ENCODE measurements at regions not wholly inside any gene's neighbourhood (a gene's known extent, or its start where the extent isn't known, plus 50 kb on each side); places are given as distances from the start of the nearest gene placed in this dataset.
A peak's percentile ranks its signal among the peaks of the same experiment; 100 is the strongest.

DNA sequence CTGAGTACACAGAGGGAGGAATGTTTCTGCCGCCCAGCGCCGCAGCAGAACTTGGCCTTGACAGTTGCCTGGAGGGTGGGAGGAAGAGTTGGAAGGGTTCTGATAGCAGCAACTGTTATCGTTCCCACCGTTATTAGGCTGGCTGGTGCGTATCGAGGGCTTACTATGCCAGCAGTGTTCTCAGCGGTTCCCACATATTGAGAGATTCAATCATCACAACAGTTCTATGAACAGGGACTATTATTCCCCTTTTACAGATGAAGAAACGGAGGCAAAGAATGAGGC is 380.1 kb upstream of the SULF2 start:
- DNase-seq = no peak

DNA sequence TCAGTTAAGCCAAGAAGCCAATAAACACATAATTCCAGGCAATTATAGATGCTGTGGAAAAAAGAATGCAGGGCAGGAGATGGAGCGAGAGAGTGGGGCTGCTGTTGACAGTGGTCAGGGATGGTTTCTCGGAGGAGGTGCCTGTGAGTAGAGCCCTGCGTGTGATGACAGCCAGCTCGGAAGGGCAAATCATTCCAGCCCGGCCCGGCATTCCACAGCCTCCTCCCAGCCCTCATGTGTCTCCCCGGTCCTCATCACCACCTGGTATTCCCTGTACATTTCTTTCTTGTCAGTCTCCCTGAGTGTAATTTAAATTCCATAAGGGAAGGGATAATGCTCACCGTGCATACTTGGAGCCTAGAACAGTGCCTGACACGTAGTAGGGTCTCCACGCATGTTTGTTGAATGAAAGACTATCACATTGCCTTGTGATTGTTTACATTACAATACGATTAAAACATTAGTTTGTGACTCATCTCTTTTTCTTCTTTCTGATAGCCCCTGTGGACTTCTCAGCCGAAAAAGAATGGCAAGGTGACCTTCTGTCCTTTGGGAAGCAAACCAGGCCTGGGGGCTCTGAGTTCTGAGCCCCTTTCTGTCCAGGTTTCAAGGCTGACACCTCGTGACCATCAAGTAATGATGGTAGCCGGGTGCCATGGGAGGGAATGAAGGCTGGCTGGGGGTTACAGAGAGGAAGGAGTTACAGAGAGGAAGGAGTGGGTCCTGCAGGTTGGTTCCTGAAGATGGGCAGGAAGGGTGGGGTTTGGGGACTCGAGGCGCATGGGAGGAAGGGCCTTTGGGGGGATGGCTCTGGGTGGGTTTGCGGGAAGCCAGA is 379.5 kb upstream of the SULF2 start:
- no peak for DNase-seq

DNA sequence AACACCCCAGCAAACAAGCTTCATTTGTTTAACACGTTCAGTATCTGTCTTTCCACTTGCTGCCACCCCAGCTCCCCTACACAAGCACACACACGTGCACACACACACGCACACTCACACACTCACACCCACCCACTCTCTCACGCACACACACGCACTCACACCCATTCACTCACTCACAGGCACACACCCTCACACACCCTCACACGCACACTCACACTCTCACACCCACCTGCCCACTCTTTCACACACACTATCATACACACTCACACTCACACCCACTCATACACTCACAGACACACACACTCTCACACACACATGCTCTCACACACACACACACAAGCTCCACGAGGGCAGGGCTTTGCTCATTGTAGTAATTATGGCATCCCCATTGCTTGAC is 378.8 kb upstream of the SULF2 start:
- no peak for DNase-seq

DNA sequence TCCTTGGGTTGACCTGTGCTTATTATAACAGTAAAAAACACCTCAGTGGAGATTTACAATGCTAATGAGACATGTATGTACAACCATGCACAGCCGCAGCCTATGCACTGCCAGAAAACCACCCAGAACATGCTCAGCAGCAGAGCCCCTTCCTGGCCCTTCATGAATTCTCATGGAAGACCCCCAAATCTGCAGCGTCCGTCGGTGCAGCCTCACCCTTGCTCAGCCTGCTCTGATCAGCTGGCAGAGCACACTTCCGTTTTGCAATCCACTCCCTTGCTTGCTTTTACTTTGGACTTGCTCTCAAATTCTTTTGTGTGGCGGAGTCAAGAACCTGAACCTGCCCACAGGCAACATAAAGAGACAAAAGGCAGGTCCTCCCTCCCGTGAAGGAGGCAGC is 378.2 kb upstream of the SULF2 start:
- DNase-seq = no peak

DNA sequence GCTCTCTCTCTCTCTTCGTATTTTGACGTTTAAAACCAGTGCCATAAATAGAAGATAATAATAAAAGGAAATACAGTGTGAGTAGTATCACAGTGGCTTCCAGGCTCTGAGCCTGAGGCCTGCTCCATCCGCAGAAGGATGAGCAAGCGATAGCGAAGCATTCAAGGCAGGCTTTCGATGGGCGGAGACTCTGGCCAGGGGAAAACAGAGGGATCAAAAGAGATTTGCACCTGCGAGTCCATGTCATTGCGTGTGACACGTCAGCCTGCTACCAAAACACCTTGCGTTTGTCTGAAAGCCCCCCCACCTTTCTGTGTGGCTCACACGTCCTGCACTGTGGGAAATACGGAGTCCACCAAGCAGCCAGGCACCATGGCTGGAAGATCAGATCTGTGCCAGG is 377.3 kb upstream of the SULF2 start:
- DNase-seq = no peak

DNA sequence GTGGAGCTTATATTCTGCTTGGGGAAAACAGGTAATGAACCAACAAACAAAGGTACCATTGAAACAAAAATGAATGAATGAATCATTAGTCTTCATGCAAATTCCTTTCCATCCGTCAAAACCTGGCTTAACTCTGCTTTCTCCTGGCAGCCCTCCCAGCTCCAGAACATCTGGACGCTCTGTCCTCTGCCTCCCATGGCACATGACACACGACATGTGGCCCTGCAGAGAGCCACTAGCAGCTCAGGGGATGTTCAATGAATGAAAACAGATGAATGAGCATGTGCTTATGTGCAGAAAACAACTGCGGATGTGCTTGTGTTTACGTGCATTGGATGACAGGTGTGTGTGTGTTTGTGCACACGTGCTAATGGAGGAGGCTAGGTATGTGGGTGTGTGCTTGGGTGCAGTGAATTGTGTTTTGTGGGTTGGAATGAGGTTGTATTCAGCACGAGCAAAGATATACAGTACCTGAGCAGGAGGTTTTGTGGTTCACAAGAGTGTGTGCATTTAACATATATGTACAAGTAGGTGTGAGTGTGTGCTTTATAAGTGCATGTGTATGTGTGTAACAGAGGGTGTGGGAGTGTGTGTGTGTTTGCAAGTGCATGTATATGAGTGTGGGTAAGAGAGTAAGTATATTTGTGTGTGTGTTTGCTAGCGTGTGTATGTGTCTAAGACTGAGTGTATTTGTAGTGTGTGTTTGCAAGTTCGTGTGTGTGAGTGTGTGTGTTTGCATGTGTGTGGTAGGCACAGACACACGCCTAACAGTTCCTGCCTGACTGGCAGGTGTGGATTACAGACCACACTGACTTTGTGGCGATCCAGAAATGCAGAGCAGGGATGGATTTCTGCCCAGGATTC is 374.1 kb upstream of the SULF2 start:
- no peak for DNase-seq

DNA sequence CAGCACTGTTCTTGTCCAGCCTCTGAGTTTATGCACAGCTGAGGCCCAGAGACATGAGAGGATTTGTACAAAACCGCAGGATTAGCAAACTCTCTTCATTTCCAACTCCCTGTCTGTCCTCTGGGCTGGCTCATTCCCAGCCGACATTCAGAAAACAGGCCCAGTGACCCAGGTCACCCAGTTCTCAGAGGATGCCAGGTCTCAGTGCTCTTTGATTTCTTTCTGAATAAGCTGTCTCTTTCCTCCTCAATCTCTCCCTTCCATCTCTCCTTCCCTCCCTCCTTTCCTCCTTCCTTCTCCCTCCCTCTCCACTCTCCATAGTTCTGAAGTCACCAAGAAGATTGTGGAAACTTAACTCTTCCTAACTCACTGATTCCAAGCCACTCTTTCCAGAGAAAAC is 372.7 kb upstream of the SULF2 start:
- no peak for DNase-seq

DNA sequence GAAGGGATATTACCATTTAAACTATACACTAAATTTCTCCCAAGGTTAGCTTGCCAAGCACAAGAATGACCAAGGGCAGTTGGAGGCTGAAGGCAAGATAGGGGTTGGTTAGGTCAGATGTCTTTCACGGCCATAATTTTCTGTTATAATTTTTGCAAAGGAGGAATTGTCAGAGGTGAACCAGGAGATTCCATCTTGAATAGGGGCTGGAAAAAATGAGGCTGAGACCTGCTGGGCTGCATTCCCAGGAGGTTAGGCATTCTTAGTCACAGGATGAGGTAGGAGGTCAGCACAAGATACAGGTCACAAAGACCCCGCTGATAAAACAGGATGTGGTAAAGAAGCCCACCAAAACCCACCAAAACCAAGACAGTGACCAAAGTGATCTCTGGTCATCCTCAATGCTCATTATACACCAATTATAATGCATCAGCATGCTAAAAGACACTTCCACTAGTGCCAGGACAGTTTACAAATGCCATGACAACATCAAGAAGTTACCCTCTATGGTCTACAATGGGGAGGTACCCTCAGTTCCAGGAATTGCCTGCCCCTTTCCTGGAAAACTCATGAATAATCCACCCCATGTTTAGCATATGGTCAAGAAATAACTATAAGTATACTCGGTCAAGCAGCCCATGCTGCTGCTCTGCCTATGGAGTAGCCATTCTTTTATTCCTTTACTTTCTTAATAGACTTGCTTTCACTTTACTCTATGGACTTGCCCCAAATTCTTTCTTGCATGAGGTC is 371.8 kb upstream of the SULF2 start:
- no peak for DNase-seq

DNA sequence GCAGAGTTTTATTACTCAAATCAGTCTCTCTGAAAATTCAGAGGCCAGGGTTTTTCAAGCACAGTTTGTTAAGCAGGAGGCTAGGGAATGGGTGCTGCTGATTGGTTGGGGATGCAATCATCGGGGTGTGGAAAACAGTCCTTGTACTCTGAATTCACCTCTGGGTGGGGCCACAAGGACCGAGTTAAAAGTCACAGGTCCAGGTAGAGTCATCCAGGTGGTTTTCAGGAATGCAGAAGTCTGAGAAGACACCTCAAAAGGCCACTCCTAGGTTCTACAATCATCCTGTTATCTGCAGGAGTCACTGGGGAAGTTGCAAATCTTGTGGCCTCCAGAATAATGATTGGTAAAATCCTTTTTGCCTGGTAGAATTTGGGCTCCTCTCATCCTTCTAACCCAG is 371.2 kb upstream of the SULF2 start:
- no peak for DNase-seq

DNA sequence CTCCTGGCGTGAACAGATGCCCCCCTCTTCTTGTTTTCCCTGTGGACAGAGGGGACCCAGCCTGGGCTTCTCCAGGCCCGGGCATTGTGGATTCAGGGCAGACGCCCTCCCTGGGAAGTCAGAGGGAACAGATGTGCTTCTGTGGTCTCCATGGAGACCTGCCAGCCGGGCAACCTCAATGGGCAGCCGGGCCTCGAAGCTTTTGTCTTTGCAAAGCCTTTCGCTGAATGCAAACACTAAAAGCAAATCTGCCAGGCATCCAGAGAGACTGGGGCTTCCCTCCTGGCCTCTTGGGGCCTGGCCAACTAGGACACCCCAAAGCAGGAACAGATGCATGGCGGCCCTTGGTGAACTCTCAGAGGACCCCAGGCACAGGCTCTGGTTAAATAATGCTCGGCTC is 370.0 kb upstream of the SULF2 start:
- DNase-seq = peak in 2 of 3 experiments; percentile 14 to 59

DNA sequence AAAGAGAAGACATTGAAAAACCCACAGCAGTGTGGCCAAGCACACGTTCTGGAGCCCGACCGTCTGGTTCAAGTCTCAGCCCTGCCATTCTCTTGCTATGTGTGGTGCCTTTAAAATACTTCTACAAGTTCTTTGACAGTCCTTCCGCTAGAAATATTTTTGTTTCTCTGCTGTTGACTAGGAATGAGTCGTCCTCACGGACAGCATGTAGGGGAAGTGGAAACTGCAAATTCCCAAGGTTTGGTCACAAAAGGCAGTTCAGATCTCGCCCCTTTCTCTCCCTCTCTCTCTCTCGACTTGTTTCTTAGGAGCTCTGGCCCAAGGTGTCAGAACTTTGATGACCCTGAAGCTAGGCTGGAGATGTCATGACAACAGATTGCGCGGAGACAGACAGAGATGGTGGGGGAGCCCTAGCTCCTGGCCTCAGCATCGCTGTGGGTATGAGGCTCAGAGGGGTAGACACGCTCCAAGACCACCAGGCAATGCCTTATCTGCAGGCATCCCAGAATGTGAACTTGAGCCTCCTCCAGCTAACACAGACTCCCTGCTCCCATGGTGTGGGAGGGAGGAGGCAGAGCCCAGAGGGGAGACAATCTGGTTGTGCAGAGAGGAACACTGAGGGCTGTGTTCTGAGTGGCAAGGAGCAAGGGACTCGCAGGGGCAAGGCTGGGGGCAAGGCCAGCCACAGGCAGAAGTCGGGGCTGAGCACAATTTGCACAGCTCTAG is 368.9 kb upstream of the SULF2 start:
- no peak for DNase-seq

DNA sequence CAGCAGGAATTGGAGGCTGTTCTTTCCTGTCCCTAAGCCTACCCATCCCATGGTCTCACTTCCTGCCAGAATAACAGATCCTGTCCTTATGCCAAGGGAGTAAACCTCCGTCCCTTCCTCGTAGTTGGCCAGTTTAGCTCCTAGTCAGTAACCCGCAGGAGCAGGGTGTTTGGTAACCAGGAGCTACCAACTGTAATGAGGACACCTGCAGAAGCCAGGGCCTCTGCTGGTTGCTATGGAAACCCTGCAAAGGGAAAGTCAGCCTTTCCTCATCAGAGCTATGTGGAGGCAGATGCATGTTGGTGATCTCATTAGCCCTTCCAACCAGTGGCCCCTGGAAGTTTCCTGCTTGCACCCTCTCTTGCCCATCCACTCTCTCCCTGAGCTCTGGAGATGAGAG is 368.2 kb upstream of the SULF2 start:
- peak; percentile 15 to 70 (median 30) for DNase-seq

DNA sequence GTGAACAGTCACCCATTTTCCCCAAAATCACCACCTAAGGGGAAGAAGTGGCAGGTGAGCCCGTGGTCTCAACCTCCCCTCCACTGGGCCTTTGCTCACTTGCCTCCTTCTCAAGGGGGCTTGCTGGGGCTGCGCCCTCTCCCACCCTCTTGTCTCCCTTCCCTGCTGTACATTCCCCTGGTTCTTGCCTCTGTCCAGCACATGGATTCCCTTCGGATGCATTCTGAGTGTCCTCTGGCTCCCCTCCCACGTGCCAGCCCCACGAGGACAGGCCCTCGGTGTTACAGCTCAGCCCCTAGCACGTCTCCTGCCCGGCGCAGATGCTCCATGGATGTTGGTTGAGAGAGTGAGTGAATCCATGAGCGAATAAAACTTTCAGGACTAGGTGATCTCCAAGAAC is 367.8 kb upstream of the SULF2 start:
- DNase-seq = no peak

DNA sequence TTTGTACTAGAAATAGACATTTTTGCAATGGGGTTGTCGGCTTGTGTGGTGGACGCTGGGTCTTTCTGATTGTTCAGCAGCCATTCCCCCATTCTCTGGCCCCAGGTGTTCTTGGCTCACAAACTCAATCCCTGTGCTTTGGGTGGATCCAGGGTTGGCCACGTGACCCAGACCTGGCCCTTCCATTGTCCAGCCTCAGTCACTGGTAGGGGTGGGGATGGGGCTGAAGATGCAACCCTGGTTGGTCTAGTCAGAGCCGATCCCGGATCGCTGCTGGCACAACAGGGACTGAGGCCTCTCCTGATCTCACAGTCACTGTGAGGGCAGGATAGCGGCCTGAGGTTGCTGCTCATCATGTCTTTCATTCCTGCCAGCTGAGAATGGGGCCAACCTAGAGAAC is 365.3 kb upstream of the SULF2 start:
- DNase-seq = no peak

DNA sequence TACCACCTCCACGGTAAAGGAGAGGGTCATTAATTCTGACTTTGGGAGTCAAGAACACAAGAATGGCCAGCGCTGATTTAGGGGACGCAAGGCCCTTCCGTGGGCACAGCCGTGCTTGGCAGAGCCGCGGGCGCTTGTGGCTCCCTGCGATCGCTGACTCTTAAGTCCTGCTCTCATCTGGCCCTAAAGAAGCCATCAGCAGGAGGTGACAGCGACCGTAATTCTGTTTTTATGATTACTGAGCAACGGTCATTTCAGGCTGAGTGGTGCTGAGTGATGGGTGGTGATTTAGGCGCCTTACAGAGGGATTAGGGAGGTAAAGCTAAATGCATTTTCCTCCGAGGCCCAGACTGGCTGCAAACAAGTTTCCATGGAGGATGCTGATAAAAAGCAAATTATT is 364.6 kb upstream of the SULF2 start:
- DNase-seq = peak in 2 of 3 experiments; percentile 41 to 50

DNA sequence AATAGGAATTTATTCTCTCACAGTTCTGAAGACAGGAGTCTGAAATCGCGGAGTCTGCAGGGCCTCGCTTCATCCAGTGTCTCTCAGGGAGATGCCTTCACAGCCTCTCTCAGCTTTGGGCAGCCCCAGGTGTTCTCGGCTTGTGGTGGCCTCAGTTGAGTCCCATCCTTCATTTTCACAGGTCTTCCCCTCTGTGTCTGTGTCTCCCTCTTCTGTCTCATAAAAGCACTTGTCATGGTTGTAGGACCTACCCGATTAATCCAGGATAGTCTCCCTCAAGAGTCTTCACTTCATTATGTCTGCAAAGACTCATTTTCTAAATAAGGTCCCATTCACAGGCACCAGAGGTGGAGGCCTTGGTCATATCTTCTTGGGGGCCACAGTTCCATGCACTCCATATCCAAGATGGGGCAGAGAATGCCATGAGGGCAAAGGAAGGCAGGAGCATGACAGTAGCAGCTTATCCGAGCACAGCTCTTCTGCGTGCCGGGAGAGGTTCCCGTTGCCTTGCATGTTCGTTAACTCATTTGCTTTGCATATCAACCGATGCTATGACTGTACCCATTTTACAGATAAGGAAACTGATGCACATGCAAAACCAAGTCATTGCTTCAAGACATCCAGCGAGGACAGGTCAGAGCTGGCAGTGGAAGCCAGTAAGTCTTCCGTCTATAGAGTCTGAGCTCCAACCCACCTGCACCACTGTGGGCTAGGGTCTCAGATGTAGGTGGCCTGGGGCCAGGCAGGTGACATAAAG is 363.8 kb upstream of the SULF2 start:
- DNase-seq = no peak

DNA sequence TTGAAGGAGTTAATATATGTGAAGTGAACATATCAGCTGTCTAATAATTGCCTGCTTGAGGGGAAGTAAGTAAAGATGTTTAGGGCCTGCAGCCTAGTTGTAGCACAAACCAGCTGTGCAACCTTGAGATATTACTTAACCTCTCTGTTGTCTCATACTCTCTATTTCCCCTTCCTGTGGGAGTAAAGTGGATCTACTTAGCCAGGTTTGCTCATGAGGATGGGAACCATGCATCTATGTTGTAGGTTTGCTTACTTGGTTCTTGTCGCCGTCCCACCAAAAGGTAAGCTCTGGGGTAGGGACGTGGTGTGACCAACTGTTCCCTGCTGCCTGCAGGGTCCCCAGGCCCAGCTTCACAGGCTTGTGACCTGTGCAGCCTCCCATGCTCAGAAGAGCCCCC is 362.7 kb upstream of the SULF2 start:
- DNase-seq = no peak

DNA sequence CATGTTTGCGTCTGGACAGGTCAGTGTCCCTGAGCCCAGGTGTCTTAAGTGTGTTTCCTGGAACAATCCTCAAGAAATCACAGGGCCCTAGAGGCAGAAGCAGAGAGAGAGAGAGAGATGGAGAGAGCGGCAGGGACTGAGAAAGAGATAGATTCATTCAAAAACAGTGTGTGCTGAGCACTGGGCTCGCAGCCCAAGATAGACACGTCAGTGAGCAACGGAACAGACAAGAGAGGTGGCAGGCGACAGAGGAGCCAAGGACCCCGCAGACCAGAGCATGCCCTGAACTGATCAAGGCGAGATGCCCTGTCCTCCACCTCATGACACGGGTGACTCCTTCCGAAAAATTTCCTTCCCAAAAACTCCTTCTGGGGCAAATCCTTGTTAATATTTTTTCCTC is 362.0 kb upstream of the SULF2 start:
- no peak for DNase-seq

DNA sequence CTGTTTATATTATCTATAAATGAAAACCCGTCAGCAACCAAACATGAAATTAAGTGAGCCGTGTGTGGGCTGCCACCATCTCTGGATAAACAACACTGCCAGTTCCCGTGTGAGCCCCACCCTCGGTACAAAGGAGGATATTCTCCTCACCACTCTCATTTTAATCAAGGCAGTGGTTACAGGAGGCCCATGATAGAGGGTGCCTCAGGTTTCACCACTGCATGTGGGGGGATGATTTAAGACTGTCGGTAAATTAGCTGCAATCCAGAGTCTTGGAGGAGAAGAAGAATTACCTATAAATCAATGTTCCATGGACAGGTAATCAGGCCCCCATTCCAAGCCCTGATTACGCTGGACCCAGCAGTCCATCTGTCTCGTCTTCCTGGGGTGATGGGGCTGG is 361.6 kb upstream of the SULF2 start:
- peak in 1 of 3 experiments; percentile 12 for DNase-seq

DNA sequence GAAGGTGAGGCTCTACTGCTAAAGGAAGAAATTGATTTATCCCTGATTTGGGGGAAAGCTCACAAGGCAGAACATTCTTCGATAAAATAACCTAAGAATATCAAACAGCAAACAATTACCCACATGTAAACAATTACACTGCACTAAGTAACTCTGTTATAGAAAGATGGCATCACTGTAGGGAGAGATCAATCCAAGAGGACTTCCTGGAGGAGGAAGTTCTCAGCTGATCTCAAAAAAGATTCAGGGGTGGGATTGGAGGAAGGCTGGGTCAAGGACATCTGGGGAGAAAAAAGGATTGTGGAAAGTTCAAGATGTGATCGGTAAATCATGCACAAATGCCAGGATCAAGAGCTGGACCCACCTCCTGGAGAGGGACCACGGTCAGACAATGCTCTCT is 361.0 kb upstream of the SULF2 start:
- no peak for DNase-seq

DNA sequence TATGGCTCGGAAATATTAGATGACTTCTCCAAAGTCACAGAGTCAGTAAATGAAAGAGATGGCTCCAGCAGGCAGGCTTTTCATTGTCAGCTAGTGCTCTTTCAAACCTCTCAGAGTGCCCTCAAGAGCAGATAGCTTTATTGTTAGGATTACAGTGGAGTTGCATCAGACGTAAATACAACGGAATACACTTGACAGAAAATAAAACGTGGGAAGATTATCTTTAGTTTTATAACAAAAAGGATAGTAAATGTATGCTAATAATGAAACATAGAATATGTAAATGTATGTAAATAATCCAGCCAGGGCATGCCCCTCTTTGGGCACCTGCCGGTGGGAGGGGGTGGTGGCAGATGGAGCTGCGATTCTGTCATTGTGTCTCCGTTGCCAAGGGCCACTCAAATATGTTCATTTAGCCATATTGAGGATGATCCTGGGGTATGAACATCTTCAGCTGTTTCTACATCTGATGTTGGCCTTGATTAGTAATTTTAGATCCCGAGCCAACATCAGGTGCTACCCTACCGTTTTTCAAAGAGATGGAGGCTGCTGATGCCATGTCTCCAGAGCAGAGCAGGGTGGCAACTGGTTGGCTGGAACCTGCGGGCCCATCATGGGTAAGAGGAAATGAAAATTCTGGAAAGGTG is 358.3 kb upstream of the SULF2 start:
- peak in 1 of 3 experiments; percentile 87 for DNase-seq

DNA sequence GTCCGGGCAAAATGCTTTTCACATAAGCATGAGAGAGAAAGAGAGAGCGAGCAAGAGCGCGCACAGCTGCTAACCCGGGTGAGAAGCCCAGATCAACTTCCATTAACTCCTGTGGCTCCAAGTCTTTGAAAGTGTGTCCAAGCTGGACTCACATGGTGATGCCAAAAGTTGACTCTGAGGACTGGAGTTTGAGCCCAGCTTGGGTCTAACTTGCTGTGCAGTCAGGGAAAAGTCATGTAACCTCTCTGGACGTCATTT is 357.2 kb upstream of the SULF2 start:
- DNase-seq = no peak
